Smooth muscle cell (in vitro differentiated cells): ENCODE measurements at regions not wholly inside any gene's neighbourhood (a gene's known extent, or its start where the extent isn't known, plus 50 kb on each side); places are given as distances from the start of the nearest gene placed in this dataset.

Source experiments
- DNase-seq: peaks from one replicate; lab custom pipeline; 2025; ENCODE audit not compliant: unreplicated experiment; lab: John Stamatoyannopoulos, UW
- H2AFZ ChIP-seq: fragments of 200-600 bp; sonication (generic); 2 replicates; pipeline ENCODE4 v1.6.0; 2016; ENCODE audit warnings: antibody characterized with exemption, low read depth, mild to moderate bottlenecking
- H3F3A ChIP-seq: fragments of 200-600 bp; sonication (generic); 2 replicates; pipeline ENCODE4 v1.6.0; 2017; ENCODE audit warnings: antibody characterized with exemption, low read depth
- H3K27ac ChIP-seq: fragments of 200-600 bp; sonication (generic); 2 replicates; pipeline ENCODE4 v1.5.1; 2016; ENCODE audit warnings: low read depth, mild to moderate bottlenecking
- H3K27me3 ChIP-seq: fragments of 200-600 bp; sonication (generic); 2 replicates; pipeline ENCODE4 v1.6.1; 2016; ENCODE audit warnings: low read depth, mild to moderate bottlenecking
- H3K36me3 ChIP-seq: fragments of 200-600 bp; sonication (generic); 2 replicates; pipeline ENCODE4 v1.5.1; 2016; ENCODE audit warnings: low read depth
- H3K4me1 ChIP-seq: fragments of 200-600 bp; sonication (generic); 2 replicates; pipeline ENCODE4 v1.5.1; 2016; ENCODE audit warnings: low read depth
- H3K4me2 ChIP-seq: fragments of 200-600 bp; sonication (generic); 2 replicates; pipeline ENCODE4 v1.6.0; 2016; ENCODE audit warnings: mild to moderate bottlenecking
- H3K4me3 ChIP-seq: fragments of 200-600 bp; sonication (generic); 2 replicates; pipeline ENCODE4 v1.5.1; 2016; ENCODE audit warnings: mild to moderate bottlenecking
- H3K79me2 ChIP-seq: fragments of 200-600 bp; sonication (generic); 2 replicates; pipeline ENCODE4 v1.6.0; 2016; ENCODE audit warnings: low read depth, mild to moderate bottlenecking
- H3K9ac ChIP-seq: fragments of 200-600 bp; sonication (generic); 2 replicates; pipeline ENCODE4 v1.6.0; 2016; ENCODE audit warnings: low read depth
- H3K9me3 ChIP-seq: fragments of 200-600 bp; sonication (generic); replicated peaks from 2 replicates; pipeline ENCODE4 v1.5.1; 2016; ENCODE audit warnings: low read depth
- H4K20me1 ChIP-seq: fragments of 200-600 bp; sonication (generic); 2 replicates; pipeline ENCODE4 v1.6.0; 2016; ENCODE audit warnings: low read depth
- WGBS: methylation state at CpG from one replicate; pipeline ENCODE4 v1.1.7; 2016; ENCODE audit warnings: low lambda C conversion rate; 5-methylcytosine and 5-hydroxymethylcytosine counted together
- TF ChIP-seq, protein P1 (sequence below): fragments of 200-600 bp; sonication (generic); IDR thresholded peaks from 2 replicates; pipeline ENCODE4 v1.5.1; 2017; ENCODE audit warnings: borderline replicate concordance, mild to moderate bottlenecking, antibody characterized with exemption; ENCODE audit not compliant: insufficient read depth, poor library complexity, severe bottlenecking

GRCh38 chr16:26334218-26335111 lies 642.7 kb downstream of the HS3ST4 start:
- DNase-seq, result no peak
- Histone ChIP-seq H3K4me3 (no peak overlapping the region), H3K36me3 (no peaks in the 10 kb centered on the region), H3K4me2 (no peak overlapping the region), H3K9me3 (no peaks in the 10 kb centered on the region), H3K27me3 (no peaks in the 10 kb centered on the region), H3F3A (no peaks in the 10 kb centered on the region), H2AFZ (no peak overlapping the region), H3K27ac (no peak overlapping the region), H4K20me1 (no peaks in the 10 kb centered on the region), H3K9ac (no peak overlapping the region), H3K79me2 (no peaks in the 10 kb centered on the region), H3K4me1 (peaks cover 4% of the 10 kb centered on the region)
- 71% methylated on average over 8 of the region's 8 CpGs for WGBS
- TF ChIP-seq, protein P1, sequence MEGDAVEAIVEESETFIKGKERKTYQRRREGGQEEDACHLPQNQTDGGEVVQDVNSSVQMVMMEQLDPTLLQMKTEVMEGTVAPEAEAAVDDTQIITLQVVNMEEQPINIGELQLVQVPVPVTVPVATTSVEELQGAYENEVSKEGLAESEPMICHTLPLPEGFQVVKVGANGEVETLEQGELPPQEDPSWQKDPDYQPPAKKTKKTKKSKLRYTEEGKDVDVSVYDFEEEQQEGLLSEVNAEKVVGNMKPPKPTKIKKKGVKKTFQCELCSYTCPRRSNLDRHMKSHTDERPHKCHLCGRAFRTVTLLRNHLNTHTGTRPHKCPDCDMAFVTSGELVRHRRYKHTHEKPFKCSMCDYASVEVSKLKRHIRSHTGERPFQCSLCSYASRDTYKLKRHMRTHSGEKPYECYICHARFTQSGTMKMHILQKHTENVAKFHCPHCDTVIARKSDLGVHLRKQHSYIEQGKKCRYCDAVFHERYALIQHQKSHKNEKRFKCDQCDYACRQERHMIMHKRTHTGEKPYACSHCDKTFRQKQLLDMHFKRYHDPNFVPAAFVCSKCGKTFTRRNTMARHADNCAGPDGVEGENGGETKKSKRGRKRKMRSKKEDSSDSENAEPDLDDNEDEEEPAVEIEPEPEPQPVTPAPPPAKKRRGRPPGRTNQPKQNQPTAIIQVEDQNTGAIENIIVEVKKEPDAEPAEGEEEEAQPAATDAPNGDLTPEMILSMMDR, result no peak

GRCh38 chr16:26335236-26335853 lies 643.6 kb downstream of the HS3ST4 start:
- Histone ChIP-seq H2AFZ (no peak overlapping the region), H3K9me3 (no peaks in the 10 kb centered on the region), H3K4me2 (no peak overlapping the region), H3K9ac (no peak overlapping the region), H3K36me3 (no peaks in the 10 kb centered on the region), H4K20me1 (no peaks in the 10 kb centered on the region), H3K27me3 (no peaks in the 10 kb centered on the region), H3K79me2 (no peaks in the 10 kb centered on the region), H3K4me1 (peaks cover 4% of the 10 kb centered on the region), H3K4me3 (no peak overlapping the region), H3K27ac (no peak overlapping the region), H3F3A (no peaks in the 10 kb centered on the region)
- TF ChIP-seq, protein P1, result no peak
- 82% methylated on average over 6 of the region's 6 CpGs for WGBS
- no peak for DNase-seq

- Histone ChIP-seq H3K4me3 (no peak overlapping the region), H3K9me3 (no peaks in the 10 kb centered on the region), H2AFZ (no peak overlapping the region), H3K36me3 (no peaks in the 10 kb centered on the region), H3F3A (no peaks in the 10 kb centered on the region), H3K4me1 (no peaks in the 10 kb centered on the region), H3K9ac (no peak overlapping the region), H3K79me2 (no peaks in the 10 kb centered on the region), H4K20me1 (no peaks in the 10 kb centered on the region), H3K27me3 (no peaks in the 10 kb centered on the region), H3K4me2 (no peak overlapping the region), H3K27ac (no peak overlapping the region)
- DNase-seq, result no peak
- TF ChIP-seq, protein P1, result no peak
- 92% methylated on average over 6 of the region's 6 CpGs for WGBS
Measured at GRCh38 chr16:26342621-26343020, 650.9 kb downstream of the HS3ST4 start.
